GM12878 (cell line): ENCODE measurements at regions not wholly inside any gene's neighbourhood (a gene's known extent, or its start where the extent isn't known, plus 50 kb on each side); places are given as distances from the start of the nearest gene placed in this dataset.

Experiments used
- ATAC-seq: fragments of 200-7000 bp; cut with Tn5 transposase; 3 replicates; pipeline ENCODE4 v1.9.1; 2020; ENCODE audit warnings: mild to moderate bottlenecking, moderate library complexity
- BruUV-seq: library from RNA; stranded (reverse); fragments of 400-500 nt; replicated peaks from 2 replicates; lab custom pipeline; 2021; lab: Mats Ljungman, UMichigan
- CTCF ChIA-PET: fragments of 300-600 bp; sonication (Branson Sonifier 250); formaldehyde crosslinking; extraction: SDS; loops from one replicate; lab custom pipeline; 2021; ENCODE audit warnings: inconsistent platforms; lab: Yijun Ruan, JAX
- POLR2A ChIA-PET: fragments of 350-600 bp; formaldehyde crosslinking; extraction: SDS; loops from one replicate; lab custom pipeline; 2021; ENCODE audit warnings: inconsistent platforms; lab: Charles Lee
- RAD21 ChIA-PET: fragments of 300-600 bp; sonication (Branson Sonifier 250); formaldehyde crosslinking; loops from one replicate; lab custom pipeline; 2023; ENCODE audit warnings: antibody characterized with exemption; ENCODE audit not compliant: unreplicated experiment; lab: Charles Lee
- SMC1A ChIA-PET: fragments of 300-600 bp; sonication (Branson Sonifier 250); formaldehyde crosslinking; loops from one replicate; lab custom pipeline; 2023; ENCODE audit not compliant: unreplicated experiment, uncharacterized antibody; lab: Charles Lee
- DNase-seq: peaks from one replicate; pipeline ENCODE4 v3.0.0-alpha.2; 2011; ENCODE audit warnings: low read depth, low spot score
- FAIRE-seq: peaks from 3 replicates; lab custom pipeline; 2011; peaks lifted over from hg19 to GRCh38; lab: Jason Lieb, UNC
- H2AFZ ChIP-seq: 2 replicates; pipeline ENCODE4 v1.6.0; 2011; ENCODE audit warnings: low read depth, low read length, control low read depth; ENCODE audit not compliant: control insufficient read depth
- H3K27ac ChIP-seq: 2 replicates; pipeline ENCODE4 v1.5.1; 2011; ENCODE audit warnings: control low read depth; ENCODE audit not compliant: control insufficient read depth, insufficient read depth
- H3K27me3 ChIP-seq, 2 experiments: replicated peaks in 1 of 2; 2 replicates each; pipeline versions ENCODE4 v1.6.0 to v1.6.1; 2011; ENCODE audit warnings: low read length in 1 of 2; ENCODE audit not compliant: control insufficient read depth in 2 of 2, insufficient read depth in 2 of 2
- H3K36me3 ChIP-seq, 2 experiments: 2 replicates each; pipeline ENCODE4 v1.5.1; 2011; ENCODE audit warnings: low read length in 1 of 2; ENCODE audit not compliant: control insufficient read depth in 2 of 2, insufficient read depth in 2 of 2
- H3K4me1 ChIP-seq: 2 replicates; pipeline ENCODE4 v1.6.1; 2011; ENCODE audit warnings: mild to moderate bottlenecking, low read length, moderate library complexity, mixed read lengths; ENCODE audit not compliant: control insufficient read depth, insufficient read depth
- H3K4me2 ChIP-seq: 2 replicates; pipeline ENCODE4 v1.6.0; 2011; ENCODE audit warnings: control low read depth; ENCODE audit not compliant: control insufficient read depth, insufficient read depth
- H3K4me3 ChIP-seq: fragments of 200-600 bp; sonication (generic); 2 replicates; pipeline ENCODE4 v1.5.1; 2016
- H3K79me2 ChIP-seq: 2 replicates; pipeline ENCODE4 v1.6.0; 2011; ENCODE audit warnings: low read length; ENCODE audit not compliant: control insufficient read depth, insufficient read depth
- H3K9ac ChIP-seq: 2 replicates; pipeline ENCODE4 v1.8.0; 2011; ENCODE audit warnings: low read length, control low read depth, mixed read lengths; ENCODE audit not compliant: control insufficient read depth, insufficient read depth
- H3K9me3 ChIP-seq: replicated peaks from 3 replicates; pipeline ENCODE4 v1.5.1; 2011; ENCODE audit warnings: mild to moderate bottlenecking, low read length; ENCODE audit not compliant: control insufficient read depth, insufficient read depth
- H4K20me1 ChIP-seq: 2 replicates; pipeline ENCODE4 v1.6.0; 2011; ENCODE audit not compliant: control insufficient read depth, insufficient read depth
- ASH2L ChIP-seq: fragments of 300-600, 200-600 bp; sonication (generic); IDR thresholded peaks from 2 replicates; pipeline ENCODE4 v1.6.1; 2017; ENCODE audit warnings: low read depth, mild to moderate bottlenecking, borderline replicate concordance
- BACH1 ChIP-seq: fragments of 450-650 bp; IDR thresholded peaks from 2 replicates; pipeline ENCODE4 v1.6.1; 2017; ENCODE audit warnings: mild to moderate bottlenecking, borderline replicate concordance
- BHLHE40 ChIP-seq, 2 experiments: fragments of 450-650 bp in 1 of 2; IDR thresholded peaks; 2 replicates each; pipeline ENCODE4 v1.6.1; 2011 to 2017; ENCODE audit warnings: low read depth in 2 of 2, borderline replicate concordance in 1 of 2, improper control_type of control experiment in 1 of 2, low read length in 1 of 2, mild to moderate bottlenecking in 1 of 2
- CHD1 ChIP-seq: IDR thresholded peaks from 2 replicates; pipeline ENCODE4 v1.6.1; 2012; ENCODE audit warnings: low read depth, low read length, improper control_type of control experiment
- HCFC1 ChIP-seq: fragments of 150-350 bp; IDR thresholded peaks from 2 replicates; pipeline ENCODE4 v1.6.1; 2014; ENCODE audit warnings: low read length
- MEF2A ChIP-seq: IDR thresholded peaks from 2 replicates; pipeline ENCODE4 v1.6.1; 2011; ENCODE audit warnings: low read depth, mild to moderate bottlenecking, low read length, moderate library complexity; ENCODE audit not compliant: insufficient read depth
- MEF2B ChIP-seq: fragments of 450-650 bp; IDR thresholded peaks from 2 replicates; pipeline ENCODE4 v1.6.1; 2018; ENCODE audit warnings: mild to moderate bottlenecking, moderate library complexity; ENCODE audit not compliant: partially characterized antibody, poor library complexity, severe bottlenecking
- MYB ChIP-seq: fragments of 150-350 bp; IDR thresholded peaks from 2 replicates; pipeline ENCODE4 v1.6.1; 2014; ENCODE audit warnings: mild to moderate bottlenecking, low read depth, low read length, borderline replicate concordance
- NFXL1 ChIP-seq: fragments of 450-650 bp; IDR thresholded peaks from 2 replicates; pipeline ENCODE4 v1.6.1; 2017; ENCODE audit warnings: antibody characterized with exemption, mild to moderate bottlenecking, borderline replicate concordance
- PAX5 ChIP-seq: IDR thresholded peaks from 2 replicates; pipeline ENCODE4 v1.6.1; 2011; ENCODE audit warnings: low read depth, low read length, borderline replicate concordance
- SMAD5 ChIP-seq: IDR thresholded peaks from 2 replicates; pipeline ENCODE4 v1.6.1; 2016; ENCODE audit warnings: antibody characterized with exemption, low read depth
- SMC3 ChIP-seq: IDR thresholded peaks from 2 replicates; pipeline ENCODE4 v1.6.1; 2011; ENCODE audit warnings: low read length, improper control_type of control experiment, borderline replicate concordance
- SUZ12 ChIP-seq: fragments of 200-600 bp; sonication (generic); IDR thresholded peaks from one replicate; pipeline ENCODE4 v1.6.1; 2018; ENCODE audit warnings: antibody characterized with exemption, mild to moderate bottlenecking; ENCODE audit not compliant: unreplicated experiment
- ZNF274 ChIP-seq: IDR thresholded peaks from one replicate; pipeline ENCODE4 v1.8.0; 2011; ENCODE audit not compliant: insufficient read length, insufficient read depth
- ZNF622 ChIP-seq: fragments of 450-650 bp; IDR thresholded peaks from 2 replicates; pipeline ENCODE4 v1.6.1; 2017; ENCODE audit warnings: mild to moderate bottlenecking, inconsistent platforms
- WGBS: methylation state at CpG from one replicate; pipeline ENCODE4 v1.1.6; 2016; ENCODE audit warnings: low lambda C conversion rate; ENCODE audit not compliant: insufficient replicate concordance, insufficient coverage; ENCODE audit errors: missing lambda C conversion rate; 5-methylcytosine and 5-hydroxymethylcytosine counted together
- in situ Hi-C: fragments of 300-500 bp; cut with MboI; formaldehyde crosslinking; loops from 9 replicates; pipeline ENCODE4 v1.14.3; 2018; ENCODE audit warnings: mixed read lengths
- intact Hi-C: fragments of 100-400 bp; cut with micrococcal nuclease; formaldehyde crosslinking; loops from one replicate; pipeline ENCODE4 v1.14.2; 2022; ENCODE audit not compliant: unreplicated experiment
- TF ChIP-seq, protein P1 (sequence below): fragments of 450-650 bp; IDR thresholded peaks from 2 replicates; pipeline ENCODE4 v1.6.1; 2016; ENCODE audit warnings: mild to moderate bottlenecking
- TF ChIP-seq, protein P2 (sequence below): fragments of 450-650 bp; formaldehyde crosslinking; IDR thresholded peaks from 2 replicates; pipeline ENCODE4 v1.5.0; 2022; ENCODE audit warnings: mild to moderate bottlenecking, missing genetic modification characterization

DNA sequence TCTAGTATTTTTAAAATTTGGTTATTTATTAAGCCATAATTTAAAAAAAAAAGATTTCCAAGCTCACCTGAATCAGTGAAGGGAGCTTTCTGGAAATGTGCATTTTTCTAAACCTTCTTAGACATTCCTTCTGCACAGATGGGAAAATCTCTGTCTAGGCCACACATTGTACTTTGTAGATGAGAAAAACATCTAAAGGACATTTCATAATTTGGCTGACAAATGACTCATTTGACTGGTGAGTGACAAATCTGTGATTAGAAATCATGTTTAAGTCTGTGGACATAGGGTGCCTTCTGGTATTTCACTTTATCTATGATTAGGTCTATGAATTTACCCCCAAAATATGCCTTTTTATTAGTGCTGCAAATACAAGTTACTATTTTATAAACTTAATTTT is 1044.9 kb upstream of the FLRT2 start:
- BruUV-seq, result no TSS peak
- H3K4me1 ChIP-seq, result no peaks in the 10 kb centered on the region
- FAIRE-seq (no peak), DNase-seq (no peak), ATAC-seq (no peak)
- ChIA-PET SMC1A (no interaction called here), POLR2A (no interaction called here), CTCF (no interaction called here), RAD21 (no interaction called here)
- no peak for TF ChIP-seq HCFC1
- TF ChIP-seq, protein P1, sequence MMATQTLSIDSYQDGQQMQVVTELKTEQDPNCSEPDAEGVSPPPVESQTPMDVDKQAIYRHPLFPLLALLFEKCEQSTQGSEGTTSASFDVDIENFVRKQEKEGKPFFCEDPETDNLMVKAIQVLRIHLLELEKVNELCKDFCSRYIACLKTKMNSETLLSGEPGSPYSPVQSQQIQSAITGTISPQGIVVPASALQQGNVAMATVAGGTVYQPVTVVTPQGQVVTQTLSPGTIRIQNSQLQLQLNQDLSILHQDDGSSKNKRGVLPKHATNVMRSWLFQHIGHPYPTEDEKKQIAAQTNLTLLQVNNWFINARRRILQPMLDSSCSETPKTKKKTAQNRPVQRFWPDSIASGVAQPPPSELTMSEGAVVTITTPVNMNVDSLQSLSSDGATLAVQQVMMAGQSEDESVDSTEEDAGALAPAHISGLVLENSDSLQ, result no peak
- no peak for TF ChIP-seq ASH2L
- no peak for TF ChIP-seq NFXL1
- no peak for TF ChIP-seq MYB
- no peak for TF ChIP-seq PAX5
- no peak for TF ChIP-seq BHLHE40 (IDR thresholded peaks at IDR 0.05; ENCODE audit: borderline replicate concordance in 1 of 2, low read depth in 2 of 2, low read length in 1 of 2)
- no peak for TF ChIP-seq SMC3
- TF ChIP-seq ZNF622, result no peak
- no peaks in the 10 kb centered on the region for H3K27me3 ChIP-seq
- intact Hi-C loops, result no loop called here
- in situ Hi-C loops, result no loop called here
- no peak overlapping the region for H3K9ac ChIP-seq
- H3K79me2 ChIP-seq, result no peaks in the 10 kb centered on the region
- no peak overlapping the region for H2AFZ ChIP-seq
- H3K27ac ChIP-seq, result no peak overlapping the region
- no peaks in the 10 kb centered on the region for H4K20me1 ChIP-seq
- no peaks in the 10 kb centered on the region for H3K9me3 ChIP-seq
- no peaks in the 10 kb centered on the region for H3K36me3 ChIP-seq
- H3K4me2 ChIP-seq, result no peak overlapping the region
- H3K4me3 ChIP-seq, result no peak overlapping the region

DNA sequence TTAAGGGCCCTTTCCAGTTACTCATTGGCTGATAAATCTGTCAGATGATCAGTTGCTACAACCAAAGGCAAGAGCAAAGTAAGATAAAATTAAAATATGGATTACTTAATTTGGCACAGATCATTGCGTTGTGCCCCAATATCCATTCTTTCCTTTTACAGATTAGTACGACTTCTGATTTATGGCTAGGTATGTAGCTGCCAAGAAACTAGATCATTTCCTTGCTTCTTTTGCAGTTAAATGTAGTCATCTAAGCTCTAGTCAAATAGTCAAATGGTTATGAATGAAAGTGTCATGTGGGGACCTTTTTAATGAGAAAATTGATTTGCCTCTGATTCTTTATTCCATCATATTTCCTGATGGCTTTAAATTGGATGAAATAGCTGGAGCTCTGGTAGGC is 1039.9 kb upstream of the FLRT2 start:
- Histone ChIP-seq H3K79me2 (no peaks in the 10 kb centered on the region), H3K4me3 (no peak overlapping the region), H4K20me1 (no peaks in the 10 kb centered on the region), H3K9ac (no peak overlapping the region), H3K27me3 (no peaks in the 10 kb centered on the region), H3K9me3 (no peaks in the 10 kb centered on the region), H3K4me2 (no peak overlapping the region), H2AFZ (no peak overlapping the region), H3K27ac (no peak overlapping the region), H3K36me3 (no peaks in the 10 kb centered on the region), H3K4me1 (no peaks in the 10 kb centered on the region)
- FAIRE-seq (no peak), DNase-seq (no peak), ATAC-seq (no peak)
- ChIA-PET SMC1A (no interaction called here), RAD21 (no interaction called here), POLR2A (no interaction called here), CTCF (no interaction called here)
- in situ Hi-C loops, result no loop called here
- intact Hi-C loops, result no loop called here
- BruUV-seq, result no TSS peak
- 22% methylated on average over 2 of the region's 2 CpGs for WGBS
- TF ChIP-seq MEF2A (no peak), CHD1 (no peak), BACH1 (no peak), SUZ12 (no peak), MEF2B (no peak), PAX5 (no peak), ZNF274 (no peak), SMAD5 (no peak)
- TF ChIP-seq, protein P2, sequence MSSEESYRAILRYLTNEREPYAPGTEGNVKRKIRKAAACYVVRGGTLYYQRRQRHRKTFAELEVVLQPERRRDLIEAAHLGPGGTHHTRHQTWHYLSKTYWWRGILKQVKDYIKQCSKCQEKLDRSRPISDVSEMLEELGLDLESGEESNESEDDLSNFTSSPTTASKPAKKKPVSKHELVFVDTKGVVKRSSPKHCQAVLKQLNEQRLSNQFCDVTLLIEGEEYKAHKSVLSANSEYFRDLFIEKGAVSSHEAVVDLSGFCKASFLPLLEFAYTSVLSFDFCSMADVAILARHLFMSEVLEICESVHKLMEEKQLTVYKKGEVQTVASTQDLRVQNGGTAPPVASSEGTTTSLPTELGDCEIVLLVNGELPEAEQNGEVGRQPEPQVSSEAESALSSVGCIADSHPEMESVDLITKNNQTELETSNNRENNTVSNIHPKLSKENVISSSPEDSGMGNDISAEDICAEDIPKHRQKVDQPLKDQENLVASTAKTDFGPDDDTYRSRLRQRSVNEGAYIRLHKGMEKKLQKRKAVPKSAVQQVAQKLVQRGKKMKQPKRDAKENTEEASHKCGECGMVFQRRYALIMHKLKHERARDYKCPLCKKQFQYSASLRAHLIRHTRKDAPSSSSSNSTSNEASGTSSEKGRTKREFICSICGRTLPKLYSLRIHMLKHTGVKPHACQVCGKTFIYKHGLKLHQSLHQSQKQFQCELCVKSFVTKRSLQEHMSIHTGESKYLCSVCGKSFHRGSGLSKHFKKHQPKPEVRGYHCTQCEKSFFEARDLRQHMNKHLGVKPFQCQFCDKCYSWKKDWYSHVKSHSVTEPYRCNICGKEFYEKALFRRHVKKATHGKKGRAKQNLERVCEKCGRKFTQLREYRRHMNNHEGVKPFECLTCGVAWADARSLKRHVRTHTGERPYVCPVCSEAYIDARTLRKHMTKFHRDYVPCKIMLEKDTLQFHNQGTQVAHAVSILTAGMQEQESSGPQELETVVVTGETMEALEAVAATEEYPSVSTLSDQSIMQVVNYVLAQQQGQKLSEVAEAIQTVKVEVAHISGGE, result no peak
